SK-N-DZ (cell line): ENCODE measurements at regions not wholly inside any gene's neighbourhood (a gene's known extent, or its start where the extent isn't known, plus 50 kb on each side); places are given as distances from the start of the nearest gene placed in this dataset.

ENCODE experiments used
- DNase-seq: peaks from one replicate; pipeline ENCODE4 v3.0.0-alpha.2; 2015; ENCODE audit warnings: low spot score

DNA sequence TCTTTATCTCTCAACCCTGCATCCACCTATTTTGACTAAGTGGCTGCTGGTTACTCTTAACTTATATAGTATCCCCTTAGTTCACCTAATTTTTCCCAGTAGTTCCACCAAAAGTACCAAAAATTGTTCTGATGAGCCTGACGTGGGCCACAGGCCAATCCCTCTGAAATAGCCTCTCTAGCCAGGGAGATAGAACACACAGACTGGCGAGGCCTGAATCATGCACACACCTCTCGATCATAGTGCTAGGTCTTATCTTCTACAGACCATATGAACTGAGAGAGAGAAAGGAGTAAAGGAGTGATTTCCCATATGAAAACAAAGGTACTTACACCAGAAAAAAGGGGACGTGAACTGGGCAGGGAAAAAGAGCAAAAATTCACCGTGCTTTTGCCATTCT is 72.5 kb upstream of the ADAMTS9 start:
- no peak for DNase-seq

DNA sequence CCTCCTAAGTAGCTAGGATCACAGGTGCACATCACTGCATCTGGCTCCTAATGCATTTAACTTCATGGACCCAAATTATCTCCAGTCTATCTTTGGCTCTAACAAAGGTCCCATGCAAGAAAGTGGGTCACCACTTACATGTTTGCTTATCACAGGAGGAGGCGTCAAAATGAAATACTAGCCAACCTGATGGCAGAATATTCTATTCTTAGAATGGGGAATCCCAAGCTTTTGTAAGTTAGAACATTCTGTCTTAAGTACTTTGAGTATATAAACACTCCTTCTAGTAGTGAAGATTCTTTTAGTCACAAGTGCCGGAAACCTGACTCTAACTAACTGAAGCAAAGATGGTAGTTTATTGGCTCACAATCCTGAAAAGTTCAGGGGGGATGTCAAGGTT is 72.0 kb upstream of the ADAMTS9 start:
- DNase-seq, result no peak

DNA sequence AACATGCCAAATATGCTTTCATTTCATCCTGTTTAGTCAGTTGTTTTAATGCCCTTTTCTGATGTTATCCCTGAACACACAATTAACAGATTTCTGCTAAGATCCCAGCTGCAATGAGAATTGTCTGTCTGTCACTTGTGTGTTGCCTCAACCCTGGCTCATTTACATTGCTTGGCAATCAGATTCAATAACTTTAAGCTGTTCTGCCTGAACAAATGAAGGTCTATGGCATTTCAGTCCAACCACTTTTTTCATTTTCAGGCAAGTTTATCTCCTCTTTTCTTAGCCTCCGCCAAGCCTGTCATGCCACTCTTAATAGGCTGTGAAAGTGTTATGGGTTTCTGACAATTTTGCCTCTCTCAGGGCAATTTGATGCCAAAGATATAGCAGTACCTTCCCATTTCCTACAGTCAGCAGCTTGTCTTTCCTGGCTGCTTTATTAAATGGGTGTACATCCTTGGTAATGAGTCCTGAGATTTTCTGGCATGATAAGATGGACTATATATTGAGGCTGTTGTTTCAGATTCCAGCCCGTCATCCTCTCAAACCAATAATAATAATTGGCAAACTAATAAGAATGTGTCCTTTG is 68.7 kb upstream of the ADAMTS9 start:
- DNase-seq, result peak; percentile 6

DNA sequence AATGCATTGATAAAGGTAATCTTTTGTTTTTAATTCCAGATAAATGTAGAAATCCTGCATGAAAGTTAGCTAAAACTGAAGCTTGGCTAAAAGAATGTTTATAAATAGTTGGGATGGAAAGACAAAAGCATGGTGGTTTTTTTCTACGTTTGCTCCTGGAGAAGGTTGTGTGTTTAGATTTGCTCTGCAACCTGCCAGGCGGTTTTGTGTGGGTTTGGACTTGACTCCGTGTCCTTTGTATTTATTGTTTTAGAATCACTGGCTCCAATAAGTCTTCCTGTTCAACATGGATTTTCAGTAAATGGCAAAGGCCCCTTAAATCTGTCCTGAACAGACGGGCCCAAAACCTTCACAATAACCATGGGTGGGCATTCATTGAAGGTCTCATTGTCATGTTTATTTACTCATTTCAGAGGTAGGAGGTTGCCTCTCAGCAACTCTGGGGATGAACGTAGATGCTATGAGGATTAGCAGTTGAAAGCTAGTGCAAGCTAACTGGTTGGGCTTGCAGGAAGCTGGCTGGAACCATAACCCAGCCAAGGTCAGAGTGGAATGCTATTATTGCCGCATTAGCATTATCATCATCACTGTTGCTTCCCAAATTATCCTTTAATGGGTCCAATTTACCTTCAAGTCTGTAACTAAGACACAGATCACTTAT is 60.6 kb upstream of the ADAMTS9 start:
- peak; percentile 35 for DNase-seq

DNA sequence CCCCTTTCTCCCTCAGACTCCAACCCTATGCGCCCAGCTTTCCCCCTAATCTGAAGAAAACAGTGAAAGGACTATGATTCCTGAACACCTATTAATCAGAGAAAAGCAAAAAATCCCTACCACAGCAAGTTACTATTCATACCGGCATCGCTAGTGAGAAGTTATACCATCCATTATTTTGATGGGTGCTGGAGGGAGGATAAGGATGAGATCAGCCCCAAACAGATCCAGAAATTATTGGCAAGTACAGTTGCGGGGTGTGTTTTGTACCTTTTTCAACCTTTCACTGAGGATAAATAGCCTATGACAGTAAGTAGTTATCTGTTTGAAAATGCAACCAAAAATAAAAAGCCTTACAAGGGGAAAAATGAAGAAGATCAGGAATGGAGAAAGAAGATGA is 59.9 kb upstream of the ADAMTS9 start:
- no peak for DNase-seq

DNA sequence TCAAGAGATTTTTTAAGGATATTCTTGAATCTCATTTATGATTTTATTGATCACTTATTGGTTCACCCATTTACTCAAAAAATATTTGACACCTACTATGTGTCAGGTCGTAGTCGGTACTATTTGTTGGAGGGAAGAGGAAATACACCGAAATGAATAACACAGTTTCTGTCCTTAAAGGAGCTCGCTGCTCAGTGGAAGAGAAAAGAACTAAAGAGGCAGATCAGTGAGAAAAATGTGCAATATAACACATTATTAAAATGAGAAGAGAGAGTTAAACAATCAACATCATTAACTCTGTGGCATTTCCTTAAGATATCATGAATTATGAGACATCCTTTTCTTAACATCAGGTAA is 56.1 kb upstream of the ADAMTS9 start:
- no peak for DNase-seq

DNA sequence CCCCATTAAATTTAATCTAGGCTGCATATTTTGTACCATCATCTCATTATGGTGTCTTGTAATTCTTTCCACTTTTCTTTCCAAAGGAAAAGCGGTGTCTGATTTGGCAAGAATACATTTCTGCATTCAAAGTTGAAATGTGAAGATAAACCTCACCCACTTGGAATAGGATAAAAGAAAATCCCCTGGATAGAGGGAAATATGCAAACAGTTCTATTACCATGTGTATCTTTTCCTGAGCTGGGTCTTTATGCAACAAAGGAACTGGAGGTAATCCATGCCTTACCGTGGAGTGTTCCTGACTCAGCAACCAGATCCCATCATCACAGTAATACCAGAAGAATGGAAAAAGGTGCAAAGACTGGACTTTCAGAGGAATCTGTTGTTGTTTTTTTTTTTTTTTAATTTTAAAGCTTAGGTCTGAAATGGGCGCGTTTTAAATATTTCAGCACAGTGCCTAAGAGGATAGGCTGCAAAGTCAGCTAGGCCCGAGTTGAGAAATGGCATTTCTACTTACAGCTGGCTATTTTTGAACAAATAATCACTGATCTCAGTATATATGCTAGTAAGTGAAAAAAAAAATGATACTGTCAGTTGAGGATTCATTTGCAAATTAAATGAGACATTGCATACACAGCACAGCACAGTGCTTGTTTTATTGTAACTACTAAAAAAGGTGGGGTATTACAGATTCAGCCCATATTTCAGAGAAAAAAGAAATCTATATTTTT is 55.5 kb upstream of the ADAMTS9 start:
- DNase-seq, result no peak

DNA sequence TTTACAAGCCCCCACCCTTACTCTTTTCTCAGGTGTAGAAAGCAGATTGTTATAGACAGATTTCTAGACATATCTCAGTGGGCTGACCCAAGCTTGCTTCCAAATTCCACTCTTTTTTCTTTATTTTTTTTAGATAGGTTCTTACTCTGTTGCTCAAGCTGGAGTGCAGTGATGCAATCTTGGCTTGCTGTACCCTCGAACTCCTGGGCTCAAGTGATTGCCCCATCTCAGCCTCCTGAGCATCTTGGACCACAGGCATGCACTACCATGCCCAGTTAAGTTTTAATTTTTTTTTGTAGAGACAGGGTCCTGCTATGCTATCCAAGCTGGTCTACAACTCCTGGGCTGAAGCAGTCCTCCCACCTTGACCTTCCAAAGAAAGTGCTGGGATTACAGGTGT is 53.5 kb upstream of the ADAMTS9 start:
- no peak for DNase-seq

DNA sequence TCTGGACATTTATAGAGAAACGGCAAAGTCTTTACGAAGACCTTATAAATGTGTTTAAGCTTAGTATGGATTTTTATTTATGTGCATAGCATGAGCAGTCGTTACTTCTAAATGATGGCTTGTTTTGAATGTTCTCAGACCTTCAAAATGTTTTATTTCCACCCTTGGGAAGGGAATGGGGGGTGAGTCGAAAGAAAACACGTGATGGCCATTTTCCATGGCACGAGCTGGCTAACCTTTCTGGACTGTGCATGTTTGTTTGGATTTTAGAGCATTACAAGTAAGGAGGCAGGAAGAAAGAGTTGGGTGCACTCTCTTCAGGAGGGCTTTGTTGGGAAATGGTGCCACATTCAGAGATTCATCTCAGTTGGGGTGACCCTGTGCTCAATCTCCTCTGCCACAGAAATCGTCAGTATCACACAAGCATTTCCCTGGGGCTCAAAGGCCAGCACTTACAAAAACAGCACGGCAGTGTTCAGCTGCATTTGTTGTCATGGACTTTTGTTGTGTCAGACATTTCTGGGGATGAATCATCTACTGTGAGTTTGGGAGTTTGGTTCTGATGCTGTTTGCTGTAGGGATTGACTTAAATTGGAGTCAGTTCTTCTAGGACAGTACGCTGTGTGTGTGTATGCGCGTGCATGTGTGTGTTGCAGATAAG is 52.3 kb upstream of the ADAMTS9 start:
- DNase-seq, result no peak
